CD4-positive, CD25-positive, alpha-beta regulatory T cell (primary cell): ENCODE measurements at regions not wholly inside any gene's neighbourhood (a gene's known extent, or its start where the extent isn't known, plus 50 kb on each side); places are given as distances from the start of the nearest gene placed in this dataset.

ENCODE experiments used
- ATAC-seq, 2 donors: fragments of 150-1000 bp; cut with Tn5 transposase; one replicate each; pipeline ENCODE4 v1.10.0; 2021; ENCODE audit warnings: low read depth in 2 of 2, moderate number of reproducible peaks in 2 of 2, moderate library complexity in 1 of 2
- DNase-seq, 3 donors: peaks; one replicate each; pipeline versions ENCODE4 v3.0.0 to v3.0.0-alpha.2; 2012 to 2022; ENCODE audit warnings: mixed read lengths in 1 of 3
- H3K27ac ChIP-seq: one replicate; pipeline ENCODE4 v1.7.0; 2013; ENCODE audit warnings: mild to moderate bottlenecking, low read length; ENCODE audit not compliant: insufficient read depth, poor library complexity, severe bottlenecking
- H3K27me3 ChIP-seq: one replicate; pipeline ENCODE4 v1.7.0; 2013; ENCODE audit warnings: low read length; ENCODE audit not compliant: control insufficient read depth, insufficient read depth
- H3K36me3 ChIP-seq: one replicate; pipeline ENCODE4 v1.7.0; 2013; ENCODE audit warnings: mild to moderate bottlenecking, low read length, moderate library complexity; ENCODE audit not compliant: control insufficient read depth, insufficient read depth
- H3K4me1 ChIP-seq: 2 replicates; pipeline ENCODE4 v1.7.0; 2013; ENCODE audit warnings: mild to moderate bottlenecking, low read length; ENCODE audit not compliant: insufficient read depth, control insufficient read depth, poor library complexity, severe bottlenecking
- H3K4me3 ChIP-seq: one replicate; pipeline ENCODE4 v1.7.0; 2013; ENCODE audit warnings: low read depth, mild to moderate bottlenecking, low read length, moderate library complexity
- H3K9me3 ChIP-seq, 2 experiments: 1 replicate in 1 of 2; 2 replicates in 1 of 2; pipeline ENCODE4 v1.7.0; 2013; ENCODE audit warnings: low read length in 2 of 2, mild to moderate bottlenecking in 1 of 2, moderate library complexity in 1 of 2; ENCODE audit not compliant: control insufficient read depth in 2 of 2
- H3K27ac Mint-ChIP-seq, 3 donors: one replicate each; pipeline ENCODE4 v1.8.0; 2020 to 2022; ENCODE audit warnings: mild to moderate bottlenecking in 3 of 3, mixed read lengths in 3 of 3, moderate library complexity in 2 of 3
- H3K27me3 Mint-ChIP-seq: one replicate; pipeline ENCODE4 v1.8.0; 2022; ENCODE audit warnings: mild to moderate bottlenecking, mixed read lengths
- H3K36me3 Mint-ChIP-seq: one replicate; pipeline ENCODE4 v1.8.0; 2020; ENCODE audit warnings: mixed read lengths
- H3K4me1 Mint-ChIP-seq, 4 donors: one replicate each; pipeline ENCODE4 v1.8.0; 2020 to 2022; ENCODE audit warnings: mixed read lengths in 4 of 4, mild to moderate bottlenecking in 1 of 4
- H3K4me3 Mint-ChIP-seq, 4 donors: one replicate each; pipeline ENCODE4 v1.8.0; 2020 to 2022; ENCODE audit warnings: mild to moderate bottlenecking in 4 of 4, mixed read lengths in 4 of 4, moderate library complexity in 3 of 4
- H3K9me3 Mint-ChIP-seq, 7 donors: one replicate each; pipeline ENCODE4 v1.8.0; 2020 to 2022; ENCODE audit warnings: mixed read lengths in 7 of 7, mild to moderate bottlenecking in 3 of 7, moderate library complexity in 2 of 7

GRCh38 chr7:12861070-12861469, 173.6 kb downstream of the ARL4A start:
- Histone ChIP-seq H3K4me1 (no peaks in the 10 kb centered on the region), H3K27ac (no peak overlapping the region), H3K36me3 (no peaks in the 10 kb centered on the region), H3K9me3 (no peaks in the 10 kb centered on the region), H3K27me3 (no peaks in the 10 kb centered on the region), H3K4me3 (no peak overlapping the region)
- no peak for DNase-seq
- H3K27me3 Mint-ChIP-seq, result no peaks in the 10 kb centered on the region
- H3K4me3 Mint-ChIP-seq, result no peak overlapping the region
- no peaks in the 10 kb centered on the region for H3K36me3 Mint-ChIP-seq
- no peaks in the 10 kb centered on the region for H3K4me1 Mint-ChIP-seq
- no peak for ATAC-seq
- H3K27ac Mint-ChIP-seq, result peak overlapping the region in 1 of 3 donors; percentile 58
- no peaks in the 10 kb centered on the region for H3K9me3 Mint-ChIP-seq

- Mint-ChIP-seq H3K9me3 (no peaks in the 10 kb centered on the region), H3K27ac (no peak overlapping the region)
- no peaks in the 10 kb centered on the region for H3K27me3 ChIP-seq
Observed at GRCh38 chr7:12862146-12862545, 174.7 kb downstream of the ARL4A start.

GRCh38 chr7:12864470-12865046, 177.1 kb downstream of the ARL4A start:
- no peaks in the 10 kb centered on the region for H3K36me3 ChIP-seq
- no peaks in the 10 kb centered on the region for H3K4me1 ChIP-seq
- H3K36me3 Mint-ChIP-seq, result no peaks in the 10 kb centered on the region
- no peaks in the 10 kb centered on the region for H3K9me3 Mint-ChIP-seq
- H3K27me3 Mint-ChIP-seq, result no peaks in the 10 kb centered on the region
- H3K4me1 Mint-ChIP-seq, result no peaks in the 10 kb centered on the region
- H3K4me3 Mint-ChIP-seq, result no peak overlapping the region
- no peak for ATAC-seq
- no peak overlapping the region for H3K27ac Mint-ChIP-seq
- no peaks in the 10 kb centered on the region for H3K9me3 ChIP-seq
- no peak overlapping the region for H3K4me3 ChIP-seq
- DNase-seq, result no peak
- H3K27me3 ChIP-seq, result no peaks in the 10 kb centered on the region
- no peak overlapping the region for H3K27ac ChIP-seq

More at GRCh38 chr7:12862146-12862545, 174.7 kb downstream of the ARL4A start:
- no peak for DNase-seq
- H3K36me3 ChIP-seq, result no peaks in the 10 kb centered on the region
- Mint-ChIP-seq H3K36me3 (no peaks in the 10 kb centered on the region), H3K4me1 (no peaks in the 10 kb centered on the region), H3K4me3 (no peak overlapping the region), H3K27me3 (no peaks in the 10 kb centered on the region)
- ATAC-seq, result no peak
- H3K4me1 ChIP-seq, result no peaks in the 10 kb centered on the region
- H3K4me3 ChIP-seq, result no peak overlapping the region
- no peaks in the 10 kb centered on the region for H3K9me3 ChIP-seq
- H3K27ac ChIP-seq, result no peak overlapping the region

DNA sequence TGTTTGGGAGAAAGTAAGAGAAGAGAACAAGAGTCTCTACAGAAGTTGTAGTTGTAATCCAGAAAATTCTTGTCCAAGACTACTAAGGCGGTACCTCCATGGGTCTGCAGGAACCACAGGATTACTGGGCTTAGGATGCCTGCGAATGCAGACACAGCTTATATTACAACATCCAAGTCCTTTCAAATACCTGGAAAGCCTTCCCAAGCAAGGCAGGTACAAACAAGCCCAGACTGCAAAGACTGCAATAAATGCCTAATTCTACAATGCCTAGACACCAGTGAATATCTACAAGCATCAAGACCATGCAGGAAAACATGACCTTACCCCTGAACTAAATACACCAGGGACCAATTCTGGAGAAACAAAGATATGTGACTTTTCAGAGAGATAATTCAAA, 178.2 kb downstream of the ARL4A start:
- Histone ChIP-seq H3K9me3 (no peaks in the 10 kb centered on the region), H3K27me3 (no peaks in the 10 kb centered on the region), H3K4me1 (no peaks in the 10 kb centered on the region), H3K36me3 (no peaks in the 10 kb centered on the region), H3K4me3 (no peak overlapping the region), H3K27ac (no peak overlapping the region)
- no peak overlapping the region for H3K4me3 Mint-ChIP-seq
- no peak for DNase-seq
- no peaks in the 10 kb centered on the region for H3K27me3 Mint-ChIP-seq
- no peak for ATAC-seq
- no peak overlapping the region for H3K27ac Mint-ChIP-seq
- no peaks in the 10 kb centered on the region for H3K4me1 Mint-ChIP-seq
- no peaks in the 10 kb centered on the region for H3K36me3 Mint-ChIP-seq
- H3K9me3 Mint-ChIP-seq, result no peaks in the 10 kb centered on the region

DNA sequence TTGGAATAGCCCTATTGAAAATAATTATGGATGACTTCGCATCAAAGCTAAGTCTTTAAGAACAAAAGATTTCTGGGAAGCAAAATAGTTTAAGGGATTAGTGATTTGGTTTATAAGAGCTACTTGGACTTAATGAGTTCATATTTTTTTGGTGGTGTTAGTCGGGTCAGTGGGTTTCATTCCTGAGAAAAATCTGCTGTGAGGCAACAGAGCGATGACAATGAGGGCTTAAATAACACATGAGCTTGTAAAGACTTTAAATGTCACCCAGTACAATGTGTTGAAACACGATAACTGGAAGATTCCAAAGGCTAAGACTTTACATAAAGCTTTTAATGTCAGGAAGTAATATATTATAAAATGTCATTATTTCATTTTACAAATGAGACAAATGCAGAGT, 178.8 kb downstream of the ARL4A start:
- Histone ChIP-seq H3K27me3 (no peaks in the 10 kb centered on the region), H3K4me3 (no peak overlapping the region), H3K27ac (no peak overlapping the region), H3K4me1 (no peaks in the 10 kb centered on the region), H3K36me3 (no peaks in the 10 kb centered on the region), H3K9me3 (no peaks in the 10 kb centered on the region)
- no peaks in the 10 kb centered on the region for H3K4me1 Mint-ChIP-seq
- H3K4me3 Mint-ChIP-seq, result no peak overlapping the region
- H3K9me3 Mint-ChIP-seq, result no peaks in the 10 kb centered on the region
- ATAC-seq (no peak), DNase-seq (no peak)
- H3K27me3 Mint-ChIP-seq, result no peaks in the 10 kb centered on the region
- H3K27ac Mint-ChIP-seq, result no peak overlapping the region
- no peaks in the 10 kb centered on the region for H3K36me3 Mint-ChIP-seq

GRCh38 chr7:12868027-12868426, 180.6 kb downstream of the ARL4A start:
- Mint-ChIP-seq H3K27me3 (no peaks in the 10 kb centered on the region), H3K4me3 (no peak overlapping the region), H3K27ac (no peak overlapping the region), H3K9me3 (no peaks in the 10 kb centered on the region), H3K36me3 (no peaks in the 10 kb centered on the region), H3K4me1 (no peaks in the 10 kb centered on the region)
- Histone ChIP-seq H3K27ac (no peak overlapping the region), H3K4me3 (no peak overlapping the region), H3K9me3 (no peaks in the 10 kb centered on the region), H3K36me3 (no peaks in the 10 kb centered on the region), H3K27me3 (no peaks in the 10 kb centered on the region), H3K4me1 (no peaks in the 10 kb centered on the region)
- ATAC-seq (no peak), DNase-seq (no peak)

GRCh38 chr7:12870219-12870618, 182.8 kb downstream of the ARL4A start:
- Mint-ChIP-seq H3K4me1 (no peaks in the 10 kb centered on the region), H3K27ac (no peak overlapping the region), H3K27me3 (peaks cover 6% of the 10 kb centered on the region), H3K9me3 (no peaks in the 10 kb centered on the region), H3K36me3 (no peaks in the 10 kb centered on the region), H3K4me3 (no peak overlapping the region)
- DNase-seq (no peak), ATAC-seq (no peak)
- Histone ChIP-seq H3K27ac (no peak overlapping the region), H3K4me3 (no peak overlapping the region), H3K36me3 (no peaks in the 10 kb centered on the region), H3K9me3 (no peaks in the 10 kb centered on the region), H3K27me3 (peaks cover 3% of the 10 kb centered on the region), H3K4me1 (no peaks in the 10 kb centered on the region)

- H3K27me3 ChIP-seq, result peaks cover 3% of the 10 kb centered on the region
- H3K4me3 ChIP-seq, result no peak overlapping the region
- no peak for ATAC-seq
- H3K36me3 ChIP-seq, result no peaks in the 10 kb centered on the region
- Mint-ChIP-seq H3K9me3 (no peaks in the 10 kb centered on the region), H3K4me3 (no peak overlapping the region), H3K27me3 (peaks cover 6% of the 10 kb centered on the region), H3K36me3 (no peaks in the 10 kb centered on the region), H3K4me1 (no peaks in the 10 kb centered on the region), H3K27ac (no peak overlapping the region)
- no peak overlapping the region for H3K27ac ChIP-seq
- no peaks in the 10 kb centered on the region for H3K9me3 ChIP-seq
- no peak for DNase-seq
- no peaks in the 10 kb centered on the region for H3K4me1 ChIP-seq
Observed at GRCh38 chr7:12872487-12872886, 185.1 kb downstream of the ARL4A start.
